ENCODE measurements at regions not wholly inside any gene's neighbourhood (a gene's known extent, or its start where the extent isn't known, plus 50 kb on each side); places are given as distances from the start of the nearest gene placed in this dataset.
"Not testable (repeated sequence)": the region's sequence is repeated elsewhere in the genome, so short reads cannot be mapped to it uniquely, and the experiment has no call there.

DNA sequence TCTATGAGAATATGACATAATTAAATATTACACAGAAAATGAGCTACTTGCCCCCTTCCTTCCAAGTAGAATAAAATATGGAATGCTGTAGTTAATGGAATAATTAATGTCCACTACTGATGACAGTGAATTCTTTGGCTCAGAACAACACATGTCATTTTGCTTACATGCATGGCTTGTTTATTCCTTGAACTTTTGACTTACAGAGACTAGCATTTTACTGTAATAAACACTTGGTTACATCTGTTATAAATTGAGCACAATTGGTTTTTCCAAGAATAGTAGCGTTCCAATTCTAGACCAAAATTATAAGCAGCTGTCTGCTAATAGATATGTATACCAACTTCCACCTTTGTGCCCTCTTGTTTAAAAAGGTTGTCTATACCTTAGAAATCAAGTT lies 286.7 kb downstream of the OTUD1 start:
- no peak for DNase-seq (ENCODE audit: extremely low read depth in 1 of 2, low read depth in 1 of 2)

DNA sequence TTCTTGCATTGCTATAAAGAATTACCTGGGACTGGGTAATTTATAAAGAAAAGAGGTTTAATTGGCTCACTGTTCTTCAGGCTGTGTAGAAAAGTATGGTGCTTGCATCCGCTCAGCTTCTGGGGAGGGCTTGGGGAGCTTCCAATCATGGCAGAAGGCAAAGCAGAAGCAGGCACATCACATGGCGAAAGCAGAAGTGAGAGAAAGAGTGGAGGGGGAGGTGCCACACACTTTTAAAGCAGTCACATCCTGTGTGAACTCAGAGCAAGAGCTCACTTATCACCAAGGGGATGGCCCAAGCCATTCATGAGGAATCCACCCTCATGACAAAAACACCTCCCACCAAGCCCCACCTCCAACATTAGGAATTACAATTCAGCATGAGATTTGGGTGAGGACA lies 303.5 kb downstream of the OTUD1 start:
- DNase-seq (ENCODE audit: extremely low read depth in 1 of 2, low read depth in 1 of 2), result no peak

DNA sequence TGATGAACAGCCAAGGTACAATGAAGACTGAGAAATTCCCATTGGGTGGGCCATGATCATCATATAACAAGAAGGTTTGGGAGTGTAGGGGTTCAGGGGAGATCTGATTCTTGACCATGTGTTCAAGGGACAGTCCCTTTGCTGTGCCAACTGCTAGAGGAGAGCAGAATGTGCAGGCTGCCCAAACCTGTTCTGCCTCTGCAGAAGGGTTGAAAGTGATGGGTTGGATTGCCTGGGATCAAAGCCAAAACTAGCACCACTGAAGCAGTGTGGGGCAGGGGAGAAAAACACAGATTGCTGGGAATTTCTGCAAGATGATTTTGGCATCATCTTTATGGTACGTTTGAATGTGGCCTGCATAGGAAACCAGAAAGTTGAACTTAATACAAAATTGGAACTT lies 303.9 kb downstream of the OTUD1 start:
- no peak for DNase-seq (ENCODE audit: extremely low read depth in 1 of 2, low read depth in 1 of 2)

DNA sequence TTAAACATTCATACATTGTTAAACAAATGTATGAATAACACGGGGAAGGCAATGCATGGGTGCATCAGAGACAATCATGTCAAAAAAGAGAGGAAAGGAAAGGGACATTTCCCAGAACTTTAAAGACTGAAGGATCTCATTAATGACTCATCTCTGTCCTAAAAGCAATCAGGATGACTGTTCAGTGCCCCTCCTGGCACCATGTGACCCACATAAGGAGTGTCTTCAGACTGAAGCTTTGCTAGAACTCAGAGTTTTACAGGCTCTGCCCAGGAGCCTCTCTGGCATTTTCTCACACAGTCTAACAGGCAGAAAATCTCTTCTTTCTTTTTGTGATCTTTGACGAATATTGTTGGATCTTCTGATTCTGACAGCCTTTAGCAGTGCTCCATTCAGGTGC lies 315.3 kb downstream of the OTUD1 start:
- DNase-seq (ENCODE audit: extremely low read depth in 1 of 2, low read depth in 1 of 2), result no peak

DNA sequence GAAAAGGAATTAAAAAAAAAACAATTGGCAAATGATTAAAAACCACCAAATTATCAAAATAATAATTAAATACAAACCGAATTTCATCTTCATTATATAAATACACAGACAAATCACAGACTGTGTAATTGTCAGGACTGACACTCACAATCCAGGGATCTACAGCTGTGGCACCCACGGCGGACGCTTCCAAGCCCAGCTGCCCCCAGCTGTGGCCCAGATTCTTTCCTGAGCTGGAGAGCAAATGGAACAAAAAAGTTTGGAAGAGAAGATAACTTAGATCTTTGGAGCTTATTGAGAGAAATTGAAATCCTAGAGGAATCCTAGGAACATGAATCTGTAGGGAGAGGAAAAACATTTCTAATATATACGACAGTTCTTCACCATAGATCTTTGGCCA lies 316.1 kb downstream of the OTUD1 start:
- no peak for DNase-seq (ENCODE audit: extremely low read depth in 1 of 2, low read depth in 1 of 2)

DNA sequence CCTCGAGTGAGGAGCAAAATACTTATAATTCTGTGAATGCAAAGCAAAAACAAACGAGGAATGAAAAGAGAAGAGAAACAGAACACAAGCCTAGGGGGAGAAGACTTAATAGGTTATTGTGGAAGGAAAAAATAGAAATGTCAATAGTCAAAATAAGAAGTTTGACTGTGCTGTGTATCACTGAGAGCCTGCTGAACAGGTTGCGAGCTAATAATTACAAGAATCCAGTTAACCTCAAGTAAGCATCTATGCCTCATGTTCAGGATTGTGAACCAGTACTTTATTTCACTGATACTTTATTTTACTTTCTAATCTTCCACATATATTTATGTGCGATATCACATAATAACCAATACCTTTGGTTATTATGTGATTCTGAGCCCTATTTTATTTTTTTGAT lies 316.7 kb downstream of the OTUD1 start:
- no peak for DNase-seq (ENCODE audit: extremely low read depth in 1 of 2, low read depth in 1 of 2)

DNA sequence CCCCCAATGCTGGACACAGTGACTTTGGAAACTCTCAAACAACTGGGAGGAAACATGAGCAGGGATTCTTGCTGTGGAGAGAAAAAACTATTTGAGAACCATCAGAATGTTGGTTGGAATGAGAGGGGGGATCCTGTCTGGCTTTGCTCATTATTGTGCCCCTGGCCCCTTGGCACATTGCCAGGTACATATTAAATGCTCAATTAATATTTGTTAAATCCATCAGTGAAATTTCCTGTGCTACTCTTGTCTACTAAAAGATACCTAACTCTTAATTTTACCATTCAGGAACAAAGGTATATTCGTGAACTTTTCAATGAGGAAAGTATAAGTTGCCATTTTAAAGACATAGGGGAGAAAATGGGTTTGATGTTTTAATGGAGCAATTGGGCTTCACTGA lies 329.4 kb downstream of the OTUD1 start:
- no peak for DNase-seq (ENCODE audit: extremely low read depth in 1 of 2, low read depth in 1 of 2)

DNA sequence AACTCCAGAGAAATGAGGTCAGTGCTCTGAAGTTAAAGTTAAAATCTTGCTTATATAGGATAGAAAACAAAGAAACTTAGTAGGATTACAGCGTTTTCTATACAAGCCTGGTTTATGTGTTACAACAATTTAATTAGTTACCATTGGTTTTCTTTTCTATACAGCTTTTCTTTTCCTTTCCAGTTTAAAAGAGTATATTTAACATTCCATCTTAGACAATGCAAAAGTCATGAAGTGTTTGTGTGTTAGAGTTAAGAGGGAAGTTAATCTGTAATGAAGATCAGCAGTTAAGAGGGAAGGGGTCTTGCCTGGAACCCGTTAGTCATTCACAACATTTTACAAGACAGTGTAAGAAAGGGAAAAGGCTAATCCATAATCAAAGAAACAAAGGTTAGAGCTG lies 338.3 kb downstream of the OTUD1 start:
- DNase-seq (ENCODE audit: extremely low read depth in 1 of 2, low read depth in 1 of 2), result no peak

DNA sequence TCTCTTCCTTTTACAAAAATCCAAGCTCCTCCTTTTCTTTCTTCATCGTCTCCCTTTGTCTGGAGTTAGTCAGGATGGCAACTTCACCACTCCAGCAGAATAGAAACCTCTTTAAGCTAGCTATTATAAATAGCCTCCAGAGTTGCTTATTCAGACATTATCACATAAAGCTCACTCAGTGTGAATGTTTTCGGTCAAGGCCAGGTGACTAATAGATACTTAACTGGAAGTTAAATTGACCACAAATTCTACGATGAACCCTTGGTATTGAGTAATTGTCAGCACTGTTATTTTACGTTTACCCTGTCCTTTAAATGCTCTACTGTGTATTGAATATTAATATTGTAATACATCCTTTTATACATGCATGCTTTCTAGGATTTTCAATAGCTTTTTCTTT lies 340.4 kb downstream of the OTUD1 start:
- no peak for DNase-seq (ENCODE audit: extremely low read depth in 1 of 2, low read depth in 1 of 2)

DNA sequence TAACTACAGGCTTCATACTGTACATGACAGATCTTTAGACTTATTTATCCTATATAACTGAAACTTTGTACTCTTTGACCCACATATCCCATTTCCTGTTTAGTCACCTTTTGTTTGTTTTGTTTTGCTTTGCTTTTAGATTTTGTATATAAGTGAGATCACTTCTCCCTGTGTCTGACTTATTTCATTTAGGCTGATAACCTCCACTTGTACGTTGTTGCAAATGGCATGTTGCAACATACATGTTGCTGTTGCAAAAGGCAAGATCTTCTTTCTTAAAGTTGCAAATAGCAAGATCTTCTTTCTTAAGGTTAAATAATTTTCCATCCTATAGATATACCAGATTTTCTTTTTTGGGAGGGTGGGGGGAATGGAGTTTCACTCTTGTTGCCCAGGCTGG lies 341.5 kb downstream of the OTUD1 start:
- no peak for DNase-seq (ENCODE audit: extremely low read depth in 1 of 2, low read depth in 1 of 2)

DNA sequence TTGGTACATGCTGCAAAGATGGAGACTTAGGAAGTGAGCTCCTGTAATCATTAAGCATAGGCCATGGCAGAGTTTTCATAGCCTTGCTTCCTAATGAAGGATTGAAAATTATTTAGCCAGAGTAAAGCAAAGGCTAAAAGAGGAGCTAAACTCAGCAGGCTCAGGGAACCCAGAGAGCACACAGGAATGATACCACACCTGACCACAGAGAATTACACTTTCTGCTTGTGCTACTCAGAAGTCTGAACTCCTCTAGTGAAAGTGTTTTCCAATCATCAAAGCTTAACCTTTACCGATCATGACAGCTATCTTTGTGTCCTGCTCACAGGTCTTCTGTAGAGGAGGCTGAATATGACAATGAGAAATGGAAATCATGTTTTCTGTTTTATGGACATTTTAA lies 347.7 kb downstream of the OTUD1 start:
- no peak for DNase-seq (ENCODE audit: extremely low read depth in 1 of 2, low read depth in 1 of 2)

DNA sequence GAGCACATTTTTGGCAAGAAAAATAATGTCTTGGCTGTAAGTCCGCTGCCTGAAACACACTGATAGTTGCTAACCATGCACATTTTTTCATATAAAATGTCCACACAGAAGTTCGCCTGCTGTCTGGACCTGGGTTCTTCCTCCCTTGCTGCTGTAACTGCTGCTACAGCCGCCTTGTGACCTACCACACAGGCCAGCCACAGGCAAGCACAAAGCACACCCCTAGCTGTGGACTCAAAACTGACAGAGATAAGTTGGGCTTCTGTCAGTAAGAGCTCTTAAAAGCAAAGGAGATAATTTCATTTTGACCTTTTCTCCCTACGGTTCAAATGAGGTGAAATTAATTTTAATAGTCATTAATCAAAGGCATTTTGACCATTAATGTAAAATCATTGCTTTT lies 354.7 kb downstream of the OTUD1 start:
- no peak for DNase-seq (ENCODE audit: extremely low read depth in 1 of 2, low read depth in 1 of 2)

DNA sequence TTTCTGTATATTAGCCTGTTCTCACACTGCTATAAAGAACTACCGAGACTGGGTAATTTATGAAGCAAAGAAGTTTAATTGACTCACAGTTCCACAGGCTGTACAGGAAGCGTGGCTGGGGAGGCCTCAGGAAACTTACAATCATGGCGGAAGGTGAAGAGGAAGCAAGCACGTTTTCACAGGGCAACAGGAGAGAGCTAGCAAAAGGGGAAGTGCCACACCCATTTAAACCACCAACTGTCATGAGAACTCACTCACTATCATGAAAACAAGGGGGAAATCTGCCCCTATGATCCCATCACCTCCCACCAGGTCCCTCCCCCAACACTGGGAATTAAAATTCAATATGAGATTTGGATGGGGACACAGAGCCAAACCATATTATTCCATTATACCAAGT lies 358.6 kb downstream of the OTUD1 start:
- DNase-seq (ENCODE audit: extremely low read depth in 1 of 2, low read depth in 1 of 2), result not testable (repeated sequence)

DNA sequence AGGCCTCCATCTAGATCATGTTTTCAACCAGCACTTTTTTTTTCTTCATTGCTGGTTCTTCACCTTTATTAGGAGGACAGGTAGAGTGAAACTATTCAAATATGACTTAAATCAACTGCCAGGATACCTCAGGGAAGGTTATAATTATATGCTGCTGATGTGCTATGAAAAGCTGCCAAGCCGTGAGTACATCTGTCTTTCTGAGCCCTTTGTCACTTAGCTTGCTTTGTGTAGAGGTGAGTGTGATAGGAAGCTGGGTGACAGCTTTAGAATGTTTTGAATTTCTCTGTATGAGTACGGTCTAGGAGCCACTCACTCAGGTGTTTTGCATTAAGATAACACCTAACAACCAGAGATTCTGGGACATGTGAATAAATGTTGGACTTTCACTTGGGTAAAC lies 365.2 kb downstream of the OTUD1 start:
- DNase-seq (ENCODE audit: extremely low read depth in 1 of 2, low read depth in 1 of 2), result no peak

DNA sequence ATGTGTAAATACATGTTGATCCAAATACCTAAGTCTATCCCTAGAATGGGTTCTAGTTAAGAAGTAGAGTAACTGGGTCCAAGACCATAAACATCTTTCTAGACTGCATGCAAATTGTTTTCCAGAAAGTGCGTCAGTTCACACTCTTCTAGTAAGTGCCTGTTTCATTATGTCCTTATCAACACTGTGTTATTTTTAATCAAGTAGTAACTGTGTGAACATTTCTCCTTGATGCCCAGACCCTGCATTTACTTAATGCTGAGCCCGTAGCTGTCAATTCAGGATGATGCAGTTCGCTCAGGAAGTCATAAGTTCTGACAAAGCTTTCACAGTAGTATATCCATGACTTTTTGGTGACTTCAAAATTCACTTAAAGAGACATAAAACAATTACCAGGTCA lies 374.8 kb downstream of the OTUD1 start:
- DNase-seq (ENCODE audit: extremely low read depth in 1 of 2, low read depth in 1 of 2), result no peak

DNA sequence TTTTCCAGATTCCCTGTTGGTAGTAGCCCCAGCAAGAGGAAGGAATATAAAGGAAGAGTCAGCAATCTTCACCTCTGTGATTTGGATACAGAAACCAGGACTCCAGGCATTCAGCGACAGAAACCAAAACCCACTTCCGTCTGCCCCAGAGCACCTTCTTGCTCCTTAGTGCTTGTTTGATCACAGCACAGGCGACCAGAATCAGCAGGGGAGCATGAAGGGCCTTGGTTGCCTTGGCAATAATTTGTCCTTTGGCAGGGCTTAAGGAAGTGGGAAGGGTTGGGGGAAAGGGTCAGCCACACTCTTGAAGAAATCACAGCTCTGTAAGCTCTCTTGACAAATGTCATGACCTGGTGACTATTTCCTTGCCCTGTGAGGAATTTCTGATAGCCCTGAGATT lies 379.6 kb downstream of the OTUD1 start:
- no peak for DNase-seq (ENCODE audit: extremely low read depth in 1 of 2, low read depth in 1 of 2)

DNA sequence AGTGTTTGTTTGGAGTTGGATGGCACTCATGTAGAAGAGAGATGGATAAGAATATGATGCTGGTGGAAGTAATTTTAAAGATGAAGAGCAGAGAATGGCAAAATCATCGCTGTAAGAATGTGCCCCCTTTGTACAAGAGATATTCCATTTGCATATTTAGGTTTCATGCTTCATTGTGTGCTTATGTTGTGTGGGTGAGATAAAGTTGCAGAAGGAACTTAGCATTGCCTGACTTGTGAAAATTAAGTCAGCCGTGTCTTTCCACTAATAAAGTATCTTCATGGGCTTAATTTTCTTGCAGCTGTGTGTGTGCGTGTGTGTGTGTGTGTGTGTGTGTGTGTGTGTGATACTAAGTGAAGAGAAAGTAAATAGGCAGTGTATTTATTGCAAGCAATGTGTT lies 381.9 kb downstream of the OTUD1 start:
- DNase-seq (ENCODE audit: extremely low read depth in 1 of 2, low read depth in 1 of 2), result no peak

DNA sequence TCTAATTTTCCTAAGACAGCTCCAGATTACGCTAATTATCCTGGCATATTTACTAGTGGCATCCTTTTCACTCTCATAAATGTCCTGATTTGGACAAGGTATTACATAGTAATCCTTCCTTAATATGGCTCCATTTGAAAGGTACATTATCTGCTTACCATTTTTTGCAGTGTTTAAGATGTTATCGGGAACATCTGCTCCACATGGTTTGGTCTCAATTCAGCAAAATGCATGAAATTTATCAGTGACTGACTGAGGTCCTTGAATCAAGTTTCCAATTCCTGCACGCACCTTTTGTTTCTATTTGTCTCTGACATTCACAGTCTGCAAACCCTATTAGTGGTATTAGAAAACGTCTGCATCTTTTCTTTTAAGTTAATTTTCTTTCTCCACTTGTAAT lies 384.1 kb upstream of the KIAA1217 start:
- no peak for DNase-seq (ENCODE audit: extremely low read depth in 1 of 2, low read depth in 1 of 2)

DNA sequence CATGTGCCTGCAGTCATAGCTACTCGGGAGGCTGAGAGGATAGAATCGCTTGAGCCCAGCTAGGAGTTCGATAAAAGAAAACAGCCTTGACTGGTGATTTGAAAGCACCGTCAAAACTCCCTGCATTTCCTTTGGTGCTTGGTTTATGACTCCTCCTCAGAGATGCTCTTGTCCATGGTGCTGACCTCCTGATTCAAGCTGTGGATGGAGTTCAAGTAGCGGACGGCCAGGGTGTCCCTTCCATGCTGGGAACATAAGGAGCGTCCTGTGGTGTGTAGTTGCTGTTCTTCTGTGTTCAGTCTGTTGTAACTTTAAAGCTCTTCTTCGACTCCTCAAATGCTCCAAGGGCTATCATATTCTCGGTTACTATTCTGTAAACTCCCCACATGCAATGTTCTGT lies 382.5 kb upstream of the KIAA1217 start:
- DNase-seq (ENCODE audit: extremely low read depth in 1 of 2, low read depth in 1 of 2), result no peak

DNA sequence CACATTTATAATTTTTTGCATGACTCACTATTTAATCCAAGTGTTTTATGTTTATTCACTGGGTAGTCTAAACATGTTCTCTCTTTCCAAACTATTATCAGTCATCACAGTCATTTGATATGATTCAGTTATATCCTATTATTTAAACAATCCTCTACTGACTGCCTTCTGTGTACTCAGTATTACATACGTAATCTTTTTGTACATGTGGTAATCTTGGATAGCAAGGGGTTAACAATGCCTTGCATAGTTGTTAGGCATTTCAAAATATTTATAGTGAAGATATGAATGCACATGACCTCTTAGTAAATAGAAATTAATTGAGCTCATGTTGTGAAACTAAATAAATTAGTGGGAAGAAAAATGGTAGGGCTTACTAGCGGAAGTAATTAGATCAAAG lies 379.4 kb upstream of the KIAA1217 start:
- no peak for DNase-seq (ENCODE audit: extremely low read depth in 1 of 2, low read depth in 1 of 2)

DNA sequence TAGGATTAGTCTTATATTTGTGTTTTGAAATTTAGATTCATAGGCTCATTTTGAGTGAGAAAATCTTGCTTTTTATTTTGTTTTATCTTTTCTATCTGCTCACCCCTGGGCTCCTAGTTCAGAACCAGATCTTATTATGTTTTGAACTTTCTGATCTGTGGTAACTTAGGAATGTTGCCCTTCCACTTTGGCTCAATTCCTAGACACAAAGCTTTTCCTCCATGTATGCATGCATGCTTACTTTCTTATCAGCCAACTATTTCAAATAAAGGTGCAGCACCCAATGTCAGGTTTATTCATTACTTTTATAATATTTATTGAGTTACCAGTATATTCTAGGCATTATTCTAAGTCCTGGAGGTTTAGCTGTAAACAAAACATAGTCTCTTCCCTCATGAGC lies 374.8 kb upstream of the KIAA1217 start:
- no peak for DNase-seq (ENCODE audit: extremely low read depth in 1 of 2, low read depth in 1 of 2)

DNA sequence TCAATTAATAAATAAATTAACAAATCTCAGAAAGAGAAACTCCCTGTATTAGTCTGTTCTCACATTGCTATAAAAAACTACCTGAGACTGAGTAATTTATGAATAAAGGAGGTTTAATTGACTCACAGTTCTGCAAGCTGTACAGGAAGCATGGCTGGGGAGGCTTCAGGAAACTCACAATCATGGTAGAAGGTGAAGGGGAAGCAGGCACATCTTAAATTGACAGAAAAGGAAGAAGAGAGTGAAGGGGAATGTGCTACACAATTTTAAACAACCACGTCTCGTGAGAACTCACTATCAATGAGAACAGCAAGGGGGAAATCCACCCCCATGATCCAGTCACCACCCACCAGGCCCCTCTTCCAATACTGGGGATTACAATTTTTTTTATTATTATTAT lies 358.3 kb upstream of the KIAA1217 start:
- no peak for DNase-seq (ENCODE audit: extremely low read depth in 1 of 2, low read depth in 1 of 2)

DNA sequence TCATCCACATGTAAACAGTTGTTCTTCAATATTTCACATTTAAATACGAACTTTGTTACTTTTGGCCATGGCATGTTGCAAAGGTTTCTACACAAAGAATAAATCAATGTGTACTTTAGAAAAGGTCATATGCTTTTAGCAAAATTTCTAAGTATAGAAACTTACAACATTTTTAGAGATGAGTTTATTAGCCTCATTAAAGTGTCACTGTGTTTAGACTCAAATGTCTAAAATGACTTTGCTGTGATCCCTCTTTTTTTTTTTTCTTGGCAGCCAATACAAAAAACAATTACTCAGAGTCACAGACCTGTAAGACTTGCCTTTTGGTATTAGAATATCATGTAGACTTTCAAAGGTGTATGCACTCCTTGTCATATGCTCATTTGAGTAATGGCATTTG lies 349.3 kb upstream of the KIAA1217 start:
- DNase-seq (ENCODE audit: extremely low read depth in 1 of 2, low read depth in 1 of 2), result no peak

DNA sequence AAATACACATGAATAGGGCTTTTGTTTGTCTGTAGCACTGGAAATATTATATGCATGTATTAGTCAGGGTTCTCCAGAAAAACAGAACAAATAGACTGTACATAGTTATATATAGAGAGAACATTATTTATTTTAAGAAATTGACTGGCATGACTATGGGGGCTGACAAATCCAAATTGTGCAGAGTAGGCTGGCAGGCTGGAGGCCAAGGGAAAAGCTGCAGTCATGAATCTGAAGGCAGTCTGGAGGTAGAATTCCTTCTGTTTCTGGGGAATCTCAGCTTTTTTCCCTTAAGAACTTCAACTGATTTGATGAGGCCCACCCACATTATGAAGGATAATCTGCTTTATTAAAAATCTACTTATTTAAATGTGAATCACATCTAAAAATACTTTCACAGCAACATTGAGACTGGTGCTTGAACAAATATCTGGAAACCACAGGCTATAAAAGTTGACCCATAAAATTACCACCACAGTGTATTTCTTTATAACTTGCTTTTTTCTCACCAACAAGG lies 344.2 kb upstream of the KIAA1217 start:
- no peak for DNase-seq (ENCODE audit: extremely low read depth in 1 of 2, low read depth in 1 of 2)
